Right atrium auricular region (tissue), 2 donors: ENCODE measurements at regions not wholly inside any gene's neighbourhood (a gene's known extent, or its start where the extent isn't known, plus 50 kb on each side); places are given as distances from the start of the nearest gene placed in this dataset.

ENCODE experiments used
- DNase-seq: peaks from one replicate; pipeline ENCODE4 v3.0.0-alpha.2; 2019; ENCODE audit warnings: low spot score
- H3K27ac ChIP-seq, 2 donors: fragments of 200-600 bp; sonication (generic); 1 replicate in 1 of 2; 2 replicates in 1 of 2; pipeline ENCODE4 v1.5.1; 2016 to 2019
- H3K27me3 ChIP-seq, 2 donors: fragments of 200-600 bp; sonication (generic); one replicate each; pipeline versions ENCODE4 v1.5.1 to v1.6.0; 2017 to 2019
- H3K36me3 ChIP-seq: fragments of 200-600 bp; sonication (generic); one replicate; pipeline ENCODE4 v1.5.1; 2016
- H3K4me1 ChIP-seq, 2 donors: fragments of 200-600 bp; sonication (generic); one replicate each; pipeline versions ENCODE4 v1.5.1 to v1.6.0; 2017 to 2019
- H3K4me3 ChIP-seq, 2 donors: fragments of 200-600 bp; sonication (generic); 1 replicate in 1 of 2; 2 replicates in 1 of 2; pipeline ENCODE4 v1.5.1; 2017 to 2019; ENCODE audit warnings: mild to moderate bottlenecking in 1 of 2, moderate library complexity in 1 of 2
- H3K9me3 ChIP-seq, 2 donors: fragments of 200-600 bp; sonication (generic); one replicate each; pipeline ENCODE4 v1.5.1; 2019
- CTCF ChIP-seq, 2 donors: fragments of 200-600 bp; sonication (generic); IDR thresholded peaks; one replicate each; pipeline ENCODE4 v1.5.1; 2019; ENCODE audit warnings: antibody characterized with exemption in 2 of 2

GRCh38 chr5:117207088-117207668 is 632.6 kb upstream of the SEMA6A start:
- no peaks in the 10 kb centered on the region for H3K4me1 ChIP-seq
- no peak overlapping the region for H3K4me3 ChIP-seq
- no peak overlapping the region for H3K27ac ChIP-seq
- no peaks in the 10 kb centered on the region for H3K36me3 ChIP-seq
- peaks cover 0 to 3% of the 10 kb centered on the region in 2 donors for H3K9me3 ChIP-seq
- H3K27me3 ChIP-seq = no peaks in the 10 kb centered on the region
- no peak for TF ChIP-seq CTCF (IDR thresholded peaks at IDR 0.05)
- no peak for DNase-seq

GRCh38 chr5:117205894-117206293 is 631.3 kb upstream of the SEMA6A start:
- Histone ChIP-seq H3K36me3 (no peaks in the 10 kb centered on the region), H3K9me3 (peaks cover 0 to 3% of the 10 kb centered on the region in 2 donors), H3K27ac (no peak overlapping the region), H3K4me3 (no peak overlapping the region), H3K4me1 (no peaks in the 10 kb centered on the region), H3K27me3 (no peaks in the 10 kb centered on the region)
- TF ChIP-seq CTCF (IDR thresholded peaks at IDR 0.05) = no peak
- DNase-seq = no peak

- no peak overlapping the region for H3K27ac ChIP-seq
- H3K27me3 ChIP-seq = no peaks in the 10 kb centered on the region
- no peak for TF ChIP-seq CTCF (IDR thresholded peaks at IDR 0.05)
- H3K4me3 ChIP-seq = no peak overlapping the region
- DNase-seq = no peak
- no peaks in the 10 kb centered on the region for H3K4me1 ChIP-seq
- no peaks in the 10 kb centered on the region for H3K36me3 ChIP-seq
- peaks cover 0 to 3% of the 10 kb centered on the region in 2 donors for H3K9me3 ChIP-seq
Observed at GRCh38 chr5:117204926-117205869, 630.6 kb upstream of the SEMA6A start.

- no peak for TF ChIP-seq CTCF (IDR thresholded peaks at IDR 0.05)
- no peaks in the 10 kb centered on the region for H3K9me3 ChIP-seq
- H3K4me3 ChIP-seq = no peak overlapping the region
- no peaks in the 10 kb centered on the region for H3K4me1 ChIP-seq
- no peak for DNase-seq
- no peaks in the 10 kb centered on the region for H3K27me3 ChIP-seq
- H3K36me3 ChIP-seq = no peaks in the 10 kb centered on the region
- no peak overlapping the region for H3K27ac ChIP-seq
Observed at GRCh38 chr5:117204404-117204803, 629.8 kb upstream of the SEMA6A start.

GRCh38 chr5:117203584-117203983 is 629.0 kb upstream of the SEMA6A start:
- no peak overlapping the region for H3K4me3 ChIP-seq
- no peaks in the 10 kb centered on the region for H3K36me3 ChIP-seq
- H3K4me1 ChIP-seq = no peaks in the 10 kb centered on the region
- no peaks in the 10 kb centered on the region for H3K9me3 ChIP-seq
- DNase-seq = no peak
- no peaks in the 10 kb centered on the region for H3K27me3 ChIP-seq
- TF ChIP-seq CTCF (IDR thresholded peaks at IDR 0.05) = no peak
- H3K27ac ChIP-seq = no peak overlapping the region
